KMS-11 (cell line): ENCODE measurements at regions not wholly inside any gene's neighbourhood (a gene's known extent, or its start where the extent isn't known, plus 50 kb on each side); places are given as distances from the start of the nearest gene placed in this dataset.

Experiments used
- H2AFZ ChIP-seq: fragments of 200-600 bp; sonication (generic); 2 replicates; pipeline ENCODE4 v1.6.1; 2016; ENCODE audit warnings: antibody characterized with exemption, mixed run types, low read depth
- H3K27ac ChIP-seq: fragments of 200-600 bp; sonication (generic); 2 replicates; pipeline ENCODE4 v1.6.1; 2016; ENCODE audit warnings: mild to moderate bottlenecking, mixed run types
- H3K27me3 ChIP-seq: fragments of 200-600 bp; sonication (generic); 2 replicates; pipeline ENCODE4 v1.6.1; 2017; ENCODE audit warnings: mild to moderate bottlenecking, low read depth, mixed run types, moderate library complexity; ENCODE audit not compliant: insufficient read depth
- H3K36me3 ChIP-seq: fragments of 200-600 bp; sonication (generic); 2 replicates; pipeline ENCODE4 v1.6.1; 2017; ENCODE audit warnings: mild to moderate bottlenecking, mixed run types; ENCODE audit not compliant: insufficient read depth
- H3K4me1 ChIP-seq: fragments of 200-600 bp; sonication (generic); 2 replicates; pipeline ENCODE4 v1.6.1; 2016; ENCODE audit warnings: mild to moderate bottlenecking, low read depth, mixed run types; ENCODE audit not compliant: poor library complexity, severe bottlenecking
- H3K4me2 ChIP-seq: fragments of 200-600 bp; sonication (generic); 2 replicates; pipeline ENCODE4 v1.7.0; 2016; ENCODE audit warnings: mild to moderate bottlenecking, mixed run types
- H3K4me3 ChIP-seq: fragments of 200-600 bp; sonication (generic); IDR thresholded peaks from 2 replicates; pipeline ENCODE4 v1.6.1; 2017; ENCODE audit warnings: low read depth, low read length, mixed read lengths; ENCODE audit not compliant: insufficient read depth
- H3K79me2 ChIP-seq: fragments of 200-600 bp; sonication (generic); 2 replicates; pipeline ENCODE4 v1.6.1; 2016; ENCODE audit warnings: low read depth, mixed run types; ENCODE audit not compliant: insufficient read depth
- H3K9ac ChIP-seq: fragments of 200-600 bp; sonication (generic); 2 replicates; pipeline ENCODE4 v1.6.1; 2016; ENCODE audit warnings: mild to moderate bottlenecking, mixed run types
- H4K20me1 ChIP-seq: fragments of 200-600 bp; sonication (generic); 2 replicates; pipeline ENCODE4 v1.6.1; 2016; ENCODE audit warnings: mild to moderate bottlenecking, mixed run types; ENCODE audit not compliant: insufficient read depth
- CTCF ChIP-seq: fragments of 200-600 bp; sonication (generic); conservative IDR thresholded peaks from 2 replicates; pipeline ENCODE4 v1.6.1; 2017; ENCODE audit warnings: low read depth, mild to moderate bottlenecking, antibody characterized with exemption, low read length, moderate library complexity, mixed read lengths

GRCh38 chr12:67918441-67918840 is 70.8 kb upstream of the IFNG-AS1 start:
- H3K9ac ChIP-seq: no peak overlapping the region
- H4K20me1 ChIP-seq: no peaks in the 10 kb centered on the region
- no peaks in the 10 kb centered on the region for H3K4me1 ChIP-seq
- H2AFZ ChIP-seq: no peak overlapping the region
- H3K27ac ChIP-seq: no peak overlapping the region
- no peaks in the 10 kb centered on the region for H3K36me3 ChIP-seq
- no peak overlapping the region for H3K4me2 ChIP-seq
- no peak overlapping the region for H3K4me3 ChIP-seq
- no peaks in the 10 kb centered on the region for H3K79me2 ChIP-seq
- no peaks in the 10 kb centered on the region for H3K27me3 ChIP-seq
- no peak for TF ChIP-seq CTCF

DNA sequence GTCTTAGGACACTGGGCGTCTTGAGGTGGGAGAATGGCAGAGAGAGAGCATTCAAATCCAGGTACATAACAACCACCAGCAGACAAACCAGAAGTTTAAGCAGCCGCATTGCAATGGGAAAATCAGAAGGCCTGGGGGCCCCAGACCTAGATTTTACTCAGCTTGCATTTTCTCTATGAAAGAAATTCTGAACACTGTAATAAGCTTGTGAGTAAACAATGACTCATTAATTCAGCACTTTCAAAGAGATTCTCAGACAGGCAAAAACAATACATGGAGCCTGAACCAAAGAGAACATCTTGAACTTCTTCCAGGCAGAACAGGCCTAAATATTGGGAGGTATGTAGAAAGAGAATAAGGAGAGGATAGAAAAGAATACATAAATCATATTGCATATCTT is 69.8 kb upstream of the IFNG-AS1 start:
- H3K4me3 ChIP-seq: no peak overlapping the region
- no peak for TF ChIP-seq CTCF
- H3K9ac ChIP-seq: no peak overlapping the region
- H3K4me1 ChIP-seq: no peaks in the 10 kb centered on the region
- no peaks in the 10 kb centered on the region for H3K36me3 ChIP-seq
- no peaks in the 10 kb centered on the region for H3K27me3 ChIP-seq
- H3K4me2 ChIP-seq: no peak overlapping the region
- H4K20me1 ChIP-seq: no peaks in the 10 kb centered on the region
- H3K79me2 ChIP-seq: no peaks in the 10 kb centered on the region
- no peak overlapping the region for H2AFZ ChIP-seq
- H3K27ac ChIP-seq: no peak overlapping the region

- Histone ChIP-seq H3K36me3 (no peaks in the 10 kb centered on the region), H3K9ac (no peak overlapping the region), H4K20me1 (no peaks in the 10 kb centered on the region), H3K27ac (no peak overlapping the region), H3K27me3 (no peaks in the 10 kb centered on the region), H3K4me2 (no peak overlapping the region), H2AFZ (no peak overlapping the region), H3K4me1 (no peaks in the 10 kb centered on the region), H3K79me2 (no peaks in the 10 kb centered on the region), H3K4me3 (no peak overlapping the region)
- TF ChIP-seq CTCF: no peak
Measured at GRCh38 chr12:67920413-67920812, 68.8 kb upstream of the IFNG-AS1 start.

GRCh38 chr12:67921286-67921685 is 68.0 kb upstream of the IFNG-AS1 start:
- H2AFZ ChIP-seq: no peak overlapping the region
- no peaks in the 10 kb centered on the region for H3K27me3 ChIP-seq
- no peaks in the 10 kb centered on the region for H4K20me1 ChIP-seq
- no peak for TF ChIP-seq CTCF
- H3K4me1 ChIP-seq: no peaks in the 10 kb centered on the region
- H3K79me2 ChIP-seq: no peaks in the 10 kb centered on the region
- no peak overlapping the region for H3K9ac ChIP-seq
- H3K36me3 ChIP-seq: no peaks in the 10 kb centered on the region
- no peak overlapping the region for H3K4me2 ChIP-seq
- no peak overlapping the region for H3K4me3 ChIP-seq
- H3K27ac ChIP-seq: no peak overlapping the region

GRCh38 chr12:67922245-67922644 is 67.0 kb upstream of the IFNG-AS1 start:
- no peaks in the 10 kb centered on the region for H4K20me1 ChIP-seq
- no peak overlapping the region for H3K27ac ChIP-seq
- no peak overlapping the region for H2AFZ ChIP-seq
- no peak overlapping the region for H3K4me2 ChIP-seq
- no peak overlapping the region for H3K9ac ChIP-seq
- no peak overlapping the region for H3K4me3 ChIP-seq
- no peaks in the 10 kb centered on the region for H3K27me3 ChIP-seq
- H3K36me3 ChIP-seq: no peaks in the 10 kb centered on the region
- H3K79me2 ChIP-seq: no peaks in the 10 kb centered on the region
- H3K4me1 ChIP-seq: no peaks in the 10 kb centered on the region
- no peak for TF ChIP-seq CTCF
